H1 (cell line): ENCODE measurements at regions not wholly inside any gene's neighbourhood (a gene's known extent, or its start where the extent isn't known, plus 50 kb on each side); places are given as distances from the start of the nearest gene placed in this dataset.

Source experiments
- CTCF ChIA-PET: fragments of 300-600 bp; sonication (Branson Sonifier 250); formaldehyde crosslinking; loops from one replicate; lab custom pipeline; 2021; ENCODE audit not compliant: partially characterized antibody; lab: Charles Lee
- POLR2A ChIA-PET: fragments of 300-600 bp; sonication (Branson Sonifier 250); formaldehyde crosslinking; loops from one replicate; lab custom pipeline; 2021; ENCODE audit warnings: inconsistent platforms; ENCODE audit not compliant: partially characterized antibody; lab: Charles Lee
- DNase-seq, 2 experiments: peaks; one replicate each; pipeline versions ENCODE4 v3.0.0 to v3.0.0-alpha.2; 2010 to 2022; ENCODE audit warnings: low spot score in 2 of 2, low read depth in 1 of 2, mixed read lengths in 1 of 2
- FAIRE-seq: peaks from 2 replicates; lab custom pipeline; 2011; peaks lifted over from hg19 to GRCh38; lab: Jason Lieb, UNC
- H2AFZ ChIP-seq: 2 replicates; pipeline ENCODE4 v1.8.1; 2012; ENCODE audit warnings: low read length, inconsistent platforms
- H2AK5ac ChIP-seq: 2 replicates; pipeline ENCODE4 v1.6.1; 2013; ENCODE audit warnings: low read depth, low read length
- H2BK120ac ChIP-seq: replicated peaks from 2 replicates; pipeline ENCODE3; 2013; ENCODE audit warnings: low read depth, low read length, inconsistent platforms
- H2BK12ac ChIP-seq: 2 replicates; pipeline ENCODE4 v1.6.1; 2013; ENCODE audit warnings: low read depth, low read length
- H2BK15ac ChIP-seq: 2 replicates; pipeline ENCODE4 v1.6.1; 2013; ENCODE audit warnings: low read length
- H2BK20ac ChIP-seq: 2 replicates; pipeline ENCODE4 v1.6.1; 2013; ENCODE audit warnings: low read length
- H2BK5ac ChIP-seq: 2 replicates; pipeline ENCODE4 v1.6.1; 2013; ENCODE audit warnings: low read depth, low read length
- H3K14ac ChIP-seq: 2 replicates; pipeline ENCODE4 v1.6.1; 2013; ENCODE audit warnings: inconsistent platforms; ENCODE audit not compliant: insufficient read length
- H3K18ac ChIP-seq: 2 replicates; pipeline ENCODE4 v1.6.1; 2013; ENCODE audit warnings: low read length; ENCODE audit errors: extremely low read depth
- H3K23ac ChIP-seq: 2 replicates; pipeline ENCODE4 v1.6.1; 2013; ENCODE audit warnings: inconsistent platforms; ENCODE audit not compliant: insufficient read length
- H3K23me2 ChIP-seq: 2 replicates; pipeline ENCODE4 v1.6.1; 2013; ENCODE audit warnings: low read depth, low read length
- H3K27ac ChIP-seq: 2 replicates; pipeline ENCODE4 v1.6.1; 2011; ENCODE audit warnings: low read depth, low read length, inconsistent platforms
- H3K27me3 ChIP-seq, 4 experiments: replicated peaks in 1 of 4; 1 replicate in 1 of 4; 2 replicates in 3 of 4; pipeline versions ENCODE4 v1.6.1 to v1.8.1; 2011 to 2013; ENCODE audit warnings: low read length in 3 of 4, mild to moderate bottlenecking in 3 of 4, inconsistent platforms in 2 of 4, mixed read lengths in 2 of 4, moderate library complexity in 1 of 4; ENCODE audit not compliant: control insufficient read depth in 3 of 4, insufficient read depth in 3 of 4; ENCODE audit errors: extremely low read depth in 1 of 4
- H3K36me3 ChIP-seq, 4 experiments: 2 replicates each; pipeline versions ENCODE4 v1.6.1 to v1.8.1; 2011 to 2013; ENCODE audit warnings: mild to moderate bottlenecking in 4 of 4, low read length in 3 of 4, moderate library complexity in 2 of 4, control low read depth in 1 of 4, inconsistent platforms in 1 of 4; ENCODE audit not compliant: insufficient read depth in 4 of 4, control insufficient read depth in 2 of 4
- H3K4ac ChIP-seq: replicated peaks from 2 replicates; pipeline ENCODE3; 2013; ENCODE audit warnings: low read length, low read depth, mixed read lengths, inconsistent platforms; ENCODE audit not compliant: insufficient read length
- H3K4me1 ChIP-seq, 4 experiments: replicated peaks in 1 of 4; 1 replicate in 1 of 4; 2 replicates in 3 of 4; pipeline versions ENCODE4 v1.6.1 to v1.8.1; 2011 to 2013; ENCODE audit warnings: low read length in 3 of 4, inconsistent platforms in 2 of 4, mixed read lengths in 1 of 4; ENCODE audit not compliant: insufficient read depth in 4 of 4, control insufficient read depth in 3 of 4
- H3K4me2 ChIP-seq, 2 experiments: 2 replicates each; pipeline versions ENCODE4 v1.6.1 to v1.8.1; 2011 to 2013; ENCODE audit warnings: low read depth in 2 of 2, low read length in 2 of 2, control low read depth in 1 of 2, inconsistent platforms in 1 of 2, mild to moderate bottlenecking in 1 of 2; ENCODE audit not compliant: insufficient read depth in 1 of 2
- H3K4me3 ChIP-seq, 4 experiments: fragments of 200-600, 300-600 bp in 1 of 4; sonication (generic), shearing (Covaris generic), sonication (Bioruptor Twin) in 1 of 4; 2 replicates each; pipeline versions ENCODE4 v1.5.1 to v1.8.1; 2011 to 2016; ENCODE audit warnings: low read length in 4 of 4, low read depth in 3 of 4, control low read depth in 2 of 4, inconsistent platforms in 2 of 4, mild to moderate bottlenecking in 2 of 4, mixed read lengths in 1 of 4, moderate library complexity in 1 of 4; ENCODE audit not compliant: insufficient read depth in 2 of 4; ENCODE audit errors: extremely low read depth in 1 of 4
- H3K56ac ChIP-seq: replicated peaks from 2 replicates; pipeline ENCODE3; 2013; ENCODE audit warnings: low read depth, mild to moderate bottlenecking, mixed read lengths, low read length, inconsistent platforms; ENCODE audit not compliant: insufficient read length
- H3K79me1 ChIP-seq: 2 replicates; pipeline ENCODE4 v1.6.1; 2013; ENCODE audit warnings: low read depth, low read length, control low read depth
- H3K79me2 ChIP-seq, 2 experiments: 2 replicates each; pipeline versions ENCODE4 v1.6.1 to v1.8.1; 2012 to 2013; ENCODE audit warnings: low read length in 2 of 2, mild to moderate bottlenecking in 2 of 2, inconsistent platforms in 1 of 2; ENCODE audit not compliant: insufficient read depth in 2 of 2, control insufficient read depth in 1 of 2
- H3K9ac ChIP-seq, 4 experiments: replicated peaks in 1 of 4; 1 replicate in 1 of 4; 2 replicates in 3 of 4; pipeline versions ENCODE4 v1.6.1 to v1.8.1; 2011 to 2013; ENCODE audit warnings: low read depth in 3 of 4, low read length in 3 of 4, control low read depth in 2 of 4, mild to moderate bottlenecking in 2 of 4, moderate library complexity in 2 of 4, inconsistent platforms in 1 of 4; ENCODE audit errors: extremely low read depth in 1 of 4
- H3K9me3 ChIP-seq, 2 experiments: 2 replicates each; pipeline versions ENCODE4 v1.6.1 to v1.8.1; 2012 to 2013; ENCODE audit warnings: mild to moderate bottlenecking in 2 of 2, moderate library complexity in 2 of 2, control low read depth in 1 of 2, inconsistent platforms in 1 of 2, low read depth in 1 of 2, low read length in 1 of 2, mixed read lengths in 1 of 2; ENCODE audit not compliant: insufficient read depth in 2 of 2
- H4K20me1 ChIP-seq, 2 experiments: replicated peaks in 1 of 2; 2 replicates each; pipeline versions ENCODE3 to v1.8.1; 2011 to 2013; ENCODE audit warnings: inconsistent platforms in 2 of 2, low read length in 2 of 2, mild to moderate bottlenecking in 1 of 2; ENCODE audit not compliant: insufficient read depth in 2 of 2, control insufficient read depth in 1 of 2
- H4K5ac ChIP-seq: 2 replicates; pipeline ENCODE4 v1.6.1; 2013; ENCODE audit warnings: low read length, low read depth, mixed read lengths, inconsistent platforms; ENCODE audit not compliant: insufficient read length
- H4K8ac ChIP-seq: 2 replicates; pipeline ENCODE4 v1.8.0; 2013; ENCODE audit warnings: mild to moderate bottlenecking, moderate library complexity, low read length, inconsistent platforms; ENCODE audit not compliant: insufficient read depth; ENCODE audit errors: extremely low read depth
- H4K91ac ChIP-seq: replicated peaks from 2 replicates; pipeline ENCODE3; 2013; ENCODE audit warnings: low read length, mixed read lengths, inconsistent platforms; ENCODE audit not compliant: insufficient read length
- ASH2L ChIP-seq: fragments of 200-600, 300-600 bp; sonication (generic); IDR thresholded peaks from one replicate; pipeline ENCODE4 v1.7.1; 2017; ENCODE audit warnings: low read length
- CHD1 ChIP-seq: IDR thresholded peaks from 2 replicates; pipeline ENCODE4 v1.6.1; 2012; ENCODE audit warnings: low read depth, low read length, improper control_type of control experiment
- CHD2 ChIP-seq: IDR thresholded peaks from 2 replicates; pipeline ENCODE4 v1.6.1; 2012; ENCODE audit warnings: low read length, improper control_type of control experiment
- GABPA ChIP-seq: IDR thresholded peaks from 2 replicates; pipeline ENCODE4 v1.6.1; 2011; ENCODE audit warnings: mild to moderate bottlenecking, low read length, moderate library complexity, borderline replicate concordance; ENCODE audit not compliant: insufficient read depth
- HDAC2 ChIP-seq, 2 experiments: fragments of 300-600 bp in 1 of 2; sonication (generic) in 1 of 2; IDR thresholded peaks; 2 replicates each; pipeline ENCODE4 v1.6.1; 2011 to 2012; ENCODE audit warnings: low read depth in 2 of 2, low read length in 2 of 2, mild to moderate bottlenecking in 2 of 2, moderate library complexity in 2 of 2, borderline replicate concordance in 1 of 2, inconsistent platforms in 1 of 2
- JUN ChIP-seq: IDR thresholded peaks from 2 replicates; pipeline ENCODE4 v1.6.1; 2011; ENCODE audit warnings: low read depth, mild to moderate bottlenecking, improper control_type of control experiment, low read length
- JUND ChIP-seq: IDR thresholded peaks from 2 replicates; pipeline ENCODE4 v1.6.1; 2011; ENCODE audit warnings: mild to moderate bottlenecking, improper control_type of control experiment, low read length
- KDM4A ChIP-seq: IDR thresholded peaks from one replicate; pipeline ENCODE4 v1.7.1; 2012; ENCODE audit warnings: low read depth, mild to moderate bottlenecking, moderate library complexity, low read length, inconsistent platforms; ENCODE audit not compliant: severe bottlenecking
- NRF1 ChIP-seq: IDR thresholded peaks from 2 replicates; pipeline ENCODE4 v1.6.1; 2011; ENCODE audit warnings: mild to moderate bottlenecking, low read depth, low read length, improper control_type of control experiment
- POLR2AphosphoS5 ChIP-seq: IDR thresholded peaks from 2 replicates; pipeline ENCODE4 v1.6.1; 2011; ENCODE audit warnings: low read depth, low read length
- RBBP5 ChIP-seq: IDR thresholded peaks from 2 replicates; pipeline ENCODE4 v1.7.1; 2012; ENCODE audit warnings: low read depth, mild to moderate bottlenecking, inconsistent platforms, low read length, moderate library complexity, borderline replicate concordance
- RXRA ChIP-seq: IDR thresholded peaks from 2 replicates; pipeline ENCODE4 v1.6.1; 2011; ENCODE audit warnings: low read depth, mild to moderate bottlenecking, low read length, moderate library complexity; ENCODE audit not compliant: insufficient read depth
- SIRT6 ChIP-seq: IDR thresholded peaks from one replicate; pipeline ENCODE4 v1.7.1; 2012; ENCODE audit warnings: low read length, inconsistent platforms
- SUZ12 ChIP-seq: fragments of 200-600 bp; sonication (generic); IDR thresholded peaks from 2 replicates; pipeline ENCODE4 v1.6.1; 2012; ENCODE audit warnings: mild to moderate bottlenecking, inconsistent platforms, low read length, moderate library complexity, mixed read lengths
- WGBS, 2 experiments: shearing (Covaris generic) in 1 of 2; methylation state at CpG; one replicate each; pipeline versions ENCODE4 v1.1.6 to v1.1.7; 2013 to 2015; ENCODE audit warnings: low lambda C conversion rate in 2 of 2, mixed read lengths in 2 of 2, inconsistent platforms in 1 of 2, low coverage in 1 of 2, missing lambda C conversion rate in 1 of 2; ENCODE audit not compliant: insufficient replicate concordance in 2 of 2, insufficient coverage in 1 of 2, insufficient read length in 1 of 2; ENCODE audit errors: extremely low coverage in 1 of 2, missing lambda C conversion rate in 1 of 2; 5-methylcytosine and 5-hydroxymethylcytosine counted together
- TF ChIP-seq, protein P1 (sequence below): IDR thresholded peaks from 2 replicates; pipeline ENCODE4 v1.6.1; 2011; ENCODE audit warnings: low read length, improper control_type of control experiment

DNA sequence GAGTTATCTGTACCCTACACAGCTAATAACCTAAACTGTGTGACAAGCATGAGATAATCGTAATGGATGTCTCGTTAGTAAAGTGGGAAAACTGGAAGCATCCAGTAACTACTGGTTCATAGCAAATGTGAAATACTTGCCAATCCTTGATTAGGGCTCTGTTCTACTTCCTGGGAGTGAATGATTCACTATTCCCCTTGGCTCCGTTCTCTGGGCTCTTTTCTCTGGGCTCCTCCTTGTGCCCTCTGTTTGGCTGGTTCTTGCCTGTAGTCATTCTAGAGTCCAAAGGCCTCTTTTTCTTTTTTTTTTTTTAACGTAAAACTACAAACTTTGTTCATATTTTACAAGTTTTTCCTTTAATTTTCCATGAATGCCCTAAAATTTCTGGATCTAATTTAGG is 465.8 kb upstream of the PLXNA2 start:
- no peaks in the 10 kb centered on the region for H3K79me2 ChIP-seq
- H2AFZ ChIP-seq: no peak overlapping the region
- no peaks in the 10 kb centered on the region for H4K20me1 ChIP-seq
- no peak overlapping the region for H2BK20ac ChIP-seq
- POLR2A ChIA-PET: no interaction called here
- no peak overlapping the region for H3K27ac ChIP-seq
- CTCF ChIA-PET: no interaction called here
- no peaks in the 10 kb centered on the region for H3K27me3 ChIP-seq
- no peak overlapping the region for H3K23ac ChIP-seq
- FAIRE-seq (no peak), DNase-seq (no peak)
- no peaks in the 10 kb centered on the region for H3K36me3 ChIP-seq
- no peak overlapping the region for H2AK5ac ChIP-seq
- no peak overlapping the region for H3K4me3 ChIP-seq
- no peak overlapping the region for H2BK12ac ChIP-seq
- no peaks in the 10 kb centered on the region for H3K23me2 ChIP-seq
- H3K9me3 ChIP-seq: no peaks in the 10 kb centered on the region
- no peak overlapping the region for H2BK5ac ChIP-seq
- no peaks in the 10 kb centered on the region for H3K79me1 ChIP-seq
- no peak overlapping the region for H4K91ac ChIP-seq
- no peak overlapping the region for H3K9ac ChIP-seq
- no peak overlapping the region for H3K4ac ChIP-seq
- no peak overlapping the region for H2BK15ac ChIP-seq
- H4K5ac ChIP-seq: no peak overlapping the region
- H3K14ac ChIP-seq: no peak overlapping the region
- no peaks in the 10 kb centered on the region for H3K4me1 ChIP-seq
- H2BK120ac ChIP-seq: no peak overlapping the region
- H4K8ac ChIP-seq: no peak overlapping the region
- 88% methylated on average over 4 of the region's 4 CpGs; no CpG with 5 or more reads in 1 of the 2 experiments for WGBS, 2 experiments
- no peak overlapping the region for H3K4me2 ChIP-seq
- no peak overlapping the region for H3K56ac ChIP-seq
- H3K18ac ChIP-seq: no peak overlapping the region
- TF ChIP-seq RBBP5 (no peak), GABPA (no peak), POLR2AphosphoS5 (no peak), SIRT6 (no peak), NRF1 (no peak), CHD2 (no peak), JUND (no peak), CHD1 (no peak), ASH2L (no peak), SUZ12 (no peak), HDAC2 (IDR thresholded peaks at IDR 0.05; ENCODE audit: borderline replicate concordance in 1 of 2, low read depth in 2 of 2, low read length in 2 of 2) (no peak), JUN (no peak), KDM4A (no peak), RXRA (no peak)
- TF ChIP-seq, protein P1, sequence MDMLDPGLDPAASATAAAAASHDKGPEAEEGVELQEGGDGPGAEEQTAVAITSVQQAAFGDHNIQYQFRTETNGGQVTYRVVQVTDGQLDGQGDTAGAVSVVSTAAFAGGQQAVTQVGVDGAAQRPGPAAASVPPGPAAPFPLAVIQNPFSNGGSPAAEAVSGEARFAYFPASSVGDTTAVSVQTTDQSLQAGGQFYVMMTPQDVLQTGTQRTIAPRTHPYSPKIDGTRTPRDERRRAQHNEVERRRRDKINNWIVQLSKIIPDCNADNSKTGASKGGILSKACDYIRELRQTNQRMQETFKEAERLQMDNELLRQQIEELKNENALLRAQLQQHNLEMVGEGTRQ: no peak
